ENCODE measurements at regions not wholly inside any gene's neighbourhood (a gene's known extent, or its start where the extent isn't known, plus 50 kb on each side); places are given as distances from the start of the nearest gene placed in this dataset.

GRCh38 chr2:128921751-128922150 is 603.1 kb upstream of the HS6ST1 start:
- no peak for TF ChIP-seq CTCF (IDR thresholded peaks at IDR 0.05)
- no peak for TF ChIP-seq POLR2A (IDR thresholded peaks at IDR 0.05)
- no peak for TF ChIP-seq EP300 (IDR thresholded peaks at IDR 0.05)
